SU-DHL-6 (cell line): ENCODE measurements at regions not wholly inside any gene's neighbourhood (a gene's known extent, or its start where the extent isn't known, plus 50 kb on each side); places are given as distances from the start of the nearest gene placed in this dataset.

ENCODE experiments used
- CTCF ChIP-seq: fragments of 200-600 bp; sonication (generic); IDR thresholded peaks from one replicate; pipeline ENCODE4 v1.5.1; 2017; ENCODE audit warnings: antibody characterized with exemption, mild to moderate bottlenecking, low read length, moderate library complexity; ENCODE audit not compliant: insufficient read depth, poor library complexity, severe bottlenecking
- EZH2phosphoT487 ChIP-seq: fragments of 200-600 bp; sonication (generic), shearing (Covaris generic); conservative IDR thresholded peaks from 2 replicates; pipeline ENCODE4 v1.6.1; 2018; ENCODE audit warnings: mild to moderate bottlenecking, antibody characterized with exemption, low read length, moderate library complexity, mixed read lengths

GRCh38 chr6:187210-187861 lies 105.0 kb upstream of the DUSP22 start:
- TF ChIP-seq CTCF (no peak), EZH2phosphoT487 (no peak)
